Pons (tissue), 1 donor: ENCODE measurements at regions not wholly inside any gene's neighbourhood (a gene's known extent, or its start where the extent isn't known, plus 50 kb on each side); places are given as distances from the start of the nearest gene placed in this dataset.
"Not testable (repeated sequence)": the region's sequence is repeated elsewhere in the genome, so short reads cannot be mapped to it uniquely, and the experiment has no call there.

Experiments used
- DNase-seq: peaks from one replicate; pipeline ENCODE4 v3.0.0-alpha.2; 2016; ENCODE audit warnings: low spot score

DNA sequence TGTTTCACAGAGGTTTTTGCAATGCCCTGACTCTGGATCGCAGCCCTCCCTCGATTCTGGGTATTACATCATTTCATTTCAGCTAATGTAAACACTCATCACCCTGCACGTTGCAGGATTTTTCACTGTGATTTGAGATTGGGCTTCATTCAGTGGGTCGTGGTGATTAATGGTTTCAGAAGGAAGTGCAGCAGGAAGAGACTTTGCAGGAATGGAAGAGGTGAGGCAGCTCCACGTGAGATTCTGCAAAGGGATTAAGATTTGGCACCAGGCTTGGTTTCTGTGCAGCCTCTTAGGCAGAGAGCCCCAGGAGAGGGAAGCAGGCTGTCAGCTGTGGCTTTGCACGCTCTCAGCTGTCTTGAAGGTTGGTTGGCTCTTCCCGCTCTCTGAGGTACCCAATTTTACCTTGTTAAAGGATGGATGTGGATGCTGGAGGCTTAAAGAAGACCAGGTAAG is 95.2 kb downstream of the PLCE1 start:
- DNase-seq, result no peak

DNA sequence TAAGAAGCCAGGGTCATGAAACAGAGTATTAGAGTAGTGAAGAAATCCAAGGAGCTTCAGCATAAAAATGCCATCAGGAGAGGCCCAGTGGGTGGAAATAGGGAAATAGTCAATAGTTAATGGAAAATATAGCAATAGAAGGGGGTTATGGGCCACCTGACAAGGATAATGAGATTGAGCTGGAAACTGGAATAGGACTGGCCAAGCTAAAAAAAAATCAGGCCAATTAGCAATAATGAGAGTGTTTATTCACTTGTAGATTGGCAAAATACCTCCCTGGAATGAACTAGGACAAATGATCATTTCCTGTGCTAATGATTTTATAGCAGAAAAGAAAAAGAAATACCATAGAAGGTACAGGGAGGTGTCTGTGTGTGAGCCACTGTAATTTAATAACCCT is 97.9 kb downstream of the PLCE1 start:
- DNase-seq, result no peak

DNA sequence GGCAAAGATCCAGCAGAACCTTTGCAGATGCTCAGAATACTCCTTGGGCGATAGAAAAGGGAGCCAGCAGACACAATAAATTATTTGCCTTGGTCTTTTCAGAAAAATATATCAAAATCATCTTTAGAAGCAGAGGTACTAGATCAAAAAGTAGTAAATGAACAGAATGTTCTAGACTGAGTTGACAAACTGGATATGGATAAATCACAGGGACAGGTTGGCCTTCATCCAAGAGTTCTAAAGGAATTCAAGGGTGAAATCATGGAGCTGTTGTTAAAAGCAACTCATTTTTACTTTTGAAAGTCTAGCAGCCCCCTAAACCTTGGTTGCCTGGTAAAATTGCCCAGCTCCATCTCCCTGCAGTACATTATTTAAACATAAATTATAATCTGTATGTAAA is 99.1 kb downstream of the PLCE1 start:
- DNase-seq, result no peak

DNA sequence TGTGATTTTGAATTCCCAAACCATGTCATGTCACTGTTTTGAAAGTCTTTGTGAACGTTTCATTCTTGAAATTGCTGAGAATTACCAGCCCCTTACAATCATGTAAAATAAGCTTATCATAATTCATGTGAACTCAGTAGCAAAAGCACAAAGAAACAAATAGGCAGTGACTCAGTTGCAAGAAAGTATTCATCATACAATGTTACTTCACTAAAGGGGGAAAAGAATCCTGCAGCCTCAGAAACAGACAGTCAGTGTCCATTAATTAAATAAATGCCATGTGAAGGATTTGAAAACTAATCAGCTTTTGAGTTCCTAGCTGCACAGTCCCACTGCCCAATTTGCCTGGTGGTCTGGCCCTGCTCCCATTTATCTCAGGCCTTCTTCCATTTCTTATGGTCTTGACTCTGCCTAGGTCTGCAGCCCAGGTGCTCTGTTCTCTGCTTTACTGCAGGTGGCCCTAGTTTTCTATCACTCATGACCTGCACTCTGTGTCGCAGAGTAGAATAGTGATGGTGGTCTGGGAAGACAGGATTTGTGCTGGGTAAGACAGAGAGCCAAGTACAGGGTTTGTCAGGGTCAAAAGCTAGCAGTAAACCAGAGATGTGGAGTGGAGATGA is 99.7 kb downstream of the PLCE1 start:
- no peak for DNase-seq

DNA sequence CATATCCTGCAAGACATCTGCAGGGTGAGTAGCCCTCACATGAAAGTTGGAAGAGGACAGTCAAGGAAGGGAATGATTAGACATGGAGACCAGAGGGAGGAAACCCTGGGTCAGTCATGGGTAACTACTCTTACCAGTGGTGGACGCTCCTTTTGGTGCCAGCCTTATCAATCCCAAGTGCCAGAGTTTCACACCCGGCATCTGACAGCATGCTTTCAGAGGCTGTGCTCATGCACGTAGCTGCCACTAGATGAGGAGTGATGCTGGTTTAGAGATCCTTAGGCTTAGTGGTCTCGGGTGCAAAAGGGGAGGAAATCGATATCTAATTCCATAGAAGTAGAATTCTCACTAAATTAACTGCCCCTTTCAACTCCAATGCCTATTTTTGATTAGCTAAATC is 100.8 kb downstream of the PLCE1 start:
- DNase-seq, result no peak

DNA sequence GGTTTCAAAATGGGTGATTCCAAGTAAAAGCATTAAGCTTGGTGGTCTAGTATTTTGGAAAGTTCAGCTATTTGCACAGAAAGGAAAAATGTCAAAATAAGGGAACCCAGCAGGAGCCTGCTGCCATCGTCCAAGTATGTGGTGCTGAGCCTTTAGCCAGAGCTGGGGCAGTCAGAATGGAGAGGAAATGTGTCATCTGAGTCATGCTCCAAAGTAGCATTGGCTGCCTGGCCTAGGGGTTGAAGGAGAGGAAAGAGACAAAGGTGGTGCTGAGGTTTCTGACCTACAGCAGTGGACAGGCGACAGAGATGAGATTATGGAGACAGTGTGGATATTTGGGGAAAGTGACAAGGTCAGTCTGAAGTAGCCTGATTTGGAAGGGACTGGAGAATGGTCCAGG is 103.9 kb downstream of the PLCE1 start:
- DNase-seq, result no peak

DNA sequence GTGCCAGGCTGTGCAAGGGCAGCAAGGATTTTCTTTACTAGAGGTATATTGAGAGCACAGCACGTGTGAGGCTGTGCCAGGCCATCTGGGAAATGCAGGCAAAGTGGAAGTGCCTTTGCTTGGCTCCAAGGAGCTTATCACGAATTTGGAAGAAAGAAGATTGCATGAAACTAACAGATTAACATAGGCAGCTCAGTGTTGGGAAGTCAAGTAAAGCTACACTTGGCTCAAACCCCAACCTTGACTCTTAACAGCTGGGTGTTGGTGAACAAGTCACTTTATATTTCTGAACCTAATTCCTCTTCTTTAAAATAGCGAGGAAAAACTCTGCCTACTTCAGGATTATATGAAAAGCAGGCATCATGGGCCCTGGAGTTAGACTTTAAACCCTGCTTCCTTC is 105.2 kb downstream of the PLCE1 start:
- no peak for DNase-seq

DNA sequence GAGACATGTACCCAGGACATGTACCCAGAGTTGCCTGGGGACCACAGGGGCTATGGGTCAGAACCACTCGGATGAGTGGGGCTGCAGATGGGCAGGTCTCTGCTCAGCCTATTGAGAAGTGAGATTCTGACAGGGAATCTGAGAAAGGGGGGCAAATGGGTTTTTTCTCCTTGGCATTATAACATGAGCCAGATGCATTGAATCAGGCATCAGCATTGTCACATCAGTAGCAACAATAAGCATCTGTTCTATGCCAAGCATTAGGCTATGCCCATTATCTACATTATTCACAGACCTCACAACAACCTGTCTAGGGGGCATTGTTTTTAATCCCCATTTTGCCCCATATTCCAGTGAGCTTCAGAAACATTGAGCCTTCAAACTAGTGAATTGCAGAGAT is 108.2 kb downstream of the PLCE1 start:
- no peak for DNase-seq

DNA sequence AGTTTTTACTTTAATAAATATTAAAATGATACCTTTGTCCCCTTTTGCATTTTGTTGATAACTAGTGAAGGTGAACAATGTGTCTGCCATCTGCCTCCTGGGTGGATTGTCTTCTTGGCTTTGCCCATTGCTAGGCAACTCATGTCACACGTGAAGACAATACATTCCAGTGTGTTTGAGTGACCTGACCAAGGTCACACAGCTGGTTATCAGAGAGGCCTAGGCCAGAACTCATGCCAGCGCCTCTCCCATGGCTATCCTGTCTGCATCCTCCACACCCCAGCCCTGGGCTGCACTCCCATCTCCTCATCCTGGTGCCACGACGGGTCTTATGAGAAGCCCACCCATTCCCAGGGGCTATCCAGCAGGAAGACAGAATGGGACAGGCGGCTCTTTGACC is 108.7 kb downstream of the PLCE1 start:
- DNase-seq, result no peak

DNA sequence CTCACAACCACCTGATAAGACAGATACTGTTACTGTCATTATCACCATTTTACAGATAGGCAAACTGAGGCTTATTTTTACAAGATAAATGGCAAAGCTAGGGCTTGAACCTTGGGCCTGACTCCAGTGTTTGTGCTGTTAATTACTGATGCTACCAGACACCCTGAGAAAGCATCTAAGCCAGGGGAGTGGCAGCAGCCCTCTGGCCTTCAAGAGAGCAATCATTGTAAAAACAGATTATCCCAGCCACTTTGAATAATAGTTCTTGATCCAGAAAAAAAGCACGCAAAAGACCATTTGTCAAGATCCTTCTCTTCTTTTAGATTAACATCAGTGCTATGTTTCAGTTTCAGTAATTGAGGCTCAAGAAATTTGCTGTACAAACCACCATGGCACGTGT is 109.5 kb downstream of the PLCE1 start:
- DNase-seq, result no peak

DNA sequence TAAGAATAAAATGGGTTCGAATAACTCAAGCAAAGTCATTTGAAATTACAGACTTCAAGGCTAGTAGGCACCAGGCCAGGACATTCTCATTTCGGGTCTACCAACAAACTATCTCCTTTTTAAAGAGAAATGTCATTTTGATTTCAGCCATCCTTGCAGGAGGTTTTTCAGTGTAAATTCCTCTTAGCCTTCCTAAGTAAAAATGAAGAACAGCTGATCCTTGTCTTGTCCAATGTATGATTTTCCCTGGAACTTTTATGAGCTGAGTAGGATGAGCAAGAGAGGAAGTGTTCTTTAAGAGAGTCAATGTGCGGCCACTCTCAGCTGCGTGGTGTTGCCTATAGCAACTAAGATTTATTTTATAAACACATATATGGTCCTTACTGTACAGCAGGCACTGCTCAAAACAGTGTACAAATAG is 110.1 kb downstream of the PLCE1 start:
- DNase-seq, result no peak

DNA sequence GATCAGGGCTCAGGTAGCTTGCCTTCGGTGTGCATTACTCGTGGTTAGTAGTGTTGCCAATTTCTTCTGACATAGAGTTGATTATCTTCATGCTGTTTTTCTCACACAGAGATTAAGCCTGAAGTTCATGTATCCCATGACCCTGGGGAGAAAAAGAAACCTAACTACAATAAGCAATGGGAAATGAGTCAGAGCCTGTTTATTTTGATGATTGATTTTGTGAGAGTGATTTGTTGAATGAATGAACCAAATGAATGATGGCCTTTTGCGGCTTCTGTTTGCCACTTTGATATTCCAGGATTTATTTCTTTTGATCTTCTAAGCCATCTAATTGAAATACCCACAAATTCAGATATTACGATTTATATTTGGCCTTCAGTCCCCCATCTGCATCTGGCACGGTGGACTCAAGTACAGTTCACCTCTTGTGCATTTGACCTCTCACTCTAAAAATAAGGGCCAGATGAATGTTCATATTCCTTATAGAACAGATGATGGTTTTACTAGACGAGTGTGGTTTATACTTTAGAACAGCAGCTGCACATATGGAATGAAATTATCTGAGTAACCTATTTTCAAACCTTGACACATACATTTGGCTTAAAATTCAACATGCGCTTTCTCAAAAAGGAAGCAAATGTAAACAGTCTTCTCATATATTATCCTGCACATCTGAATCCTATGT is 110.7 kb downstream of the PLCE1 start:
- no peak for DNase-seq

DNA sequence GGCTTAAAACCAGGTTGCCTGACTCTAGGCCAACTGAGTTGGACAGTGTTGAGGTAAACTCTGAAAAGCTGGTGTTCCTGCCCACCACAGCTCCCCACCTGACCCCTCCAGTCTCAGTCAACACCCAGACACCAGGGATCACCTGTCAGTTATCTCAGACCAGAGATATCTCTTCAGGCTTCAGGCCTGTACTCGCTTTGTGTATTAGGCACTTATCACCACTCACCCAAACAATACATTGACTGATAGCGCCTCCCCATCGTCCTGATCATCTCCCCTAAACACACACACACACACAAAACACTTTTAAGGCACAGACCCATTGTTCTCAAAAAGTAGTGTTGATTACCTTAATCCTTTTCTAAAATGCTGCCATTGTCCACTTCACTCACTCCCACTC is 111.5 kb downstream of the PLCE1 start:
- no peak for DNase-seq

DNA sequence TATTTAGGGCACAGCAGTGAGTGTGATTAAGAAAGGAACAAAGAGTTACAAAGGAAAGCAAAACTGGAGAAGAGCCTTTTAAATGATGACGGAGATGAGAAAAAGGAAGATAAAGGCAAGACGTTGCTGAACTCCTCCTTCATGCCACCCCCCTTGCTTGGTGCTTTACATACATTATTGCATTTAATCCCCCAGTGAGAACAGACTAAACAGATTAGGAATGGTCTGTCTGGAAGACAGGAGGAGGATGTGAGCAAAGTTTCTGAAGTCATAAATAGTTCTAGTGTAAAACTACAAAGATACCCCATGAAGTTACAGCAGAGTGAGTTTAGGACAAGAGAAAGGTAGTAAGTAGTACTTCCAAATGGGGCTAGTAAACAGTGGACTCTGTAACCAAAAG is 113.5 kb downstream of the PLCE1 start:
- no peak for DNase-seq

DNA sequence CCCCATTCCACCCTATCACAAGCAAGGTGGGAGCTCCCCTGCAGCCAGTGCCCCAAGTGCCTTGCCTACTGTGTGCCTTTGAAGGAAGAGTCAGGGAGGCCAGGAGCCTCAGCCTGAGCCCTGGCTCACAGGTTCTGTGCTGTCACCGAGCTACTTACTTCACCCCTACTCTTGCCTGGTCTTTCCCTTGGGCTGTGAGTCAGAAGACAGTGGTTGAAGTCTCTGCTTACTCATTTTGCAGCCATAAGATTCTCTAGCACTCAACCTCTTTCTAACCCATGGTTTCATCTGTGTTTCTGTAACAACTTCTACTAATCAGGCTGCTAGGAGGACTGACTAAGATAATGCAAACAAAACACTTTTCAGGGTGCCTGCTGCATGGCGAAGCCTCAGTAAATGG is 114.5 kb downstream of the PLCE1 start:
- DNase-seq, result no peak

DNA sequence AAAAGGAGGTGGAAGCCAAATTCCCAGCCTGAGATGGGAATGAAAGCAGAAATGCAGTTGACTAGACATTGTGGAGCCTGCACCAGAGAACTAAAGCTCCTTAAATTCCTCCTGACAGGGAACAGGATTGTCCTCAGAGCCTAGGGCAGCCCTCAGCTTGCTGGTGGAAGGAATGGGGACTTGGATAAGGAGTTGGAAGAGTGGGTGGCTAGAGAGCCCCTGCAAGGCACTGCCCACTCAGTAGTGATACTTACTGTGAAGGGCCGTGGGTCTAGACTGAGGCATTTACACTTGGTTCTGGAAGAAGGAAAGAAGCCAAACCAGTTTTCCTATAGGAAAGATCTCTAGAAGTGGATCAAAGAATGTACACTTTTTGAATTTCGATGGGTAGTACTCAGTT is 117.6 kb downstream of the PLCE1 start:
- DNase-seq, result no peak

DNA sequence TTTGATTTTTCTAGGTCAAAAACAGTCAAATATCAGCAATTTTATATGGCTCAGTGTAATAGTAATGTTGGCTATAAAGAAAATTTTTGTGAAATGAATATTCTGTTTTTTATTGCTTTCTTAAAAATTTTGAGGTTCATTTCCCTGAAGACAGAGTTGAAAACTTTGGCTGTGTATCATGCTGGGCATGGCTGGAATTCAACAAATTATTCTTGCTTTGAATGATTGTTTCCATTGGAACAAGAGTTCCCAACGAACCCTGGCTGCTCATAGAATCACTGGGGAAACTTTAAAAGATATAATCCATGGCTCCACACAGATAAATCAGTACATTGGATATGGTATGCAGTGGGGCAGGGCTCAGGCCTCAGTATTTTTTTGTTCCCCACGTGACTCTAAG is 118.6 kb downstream of the PLCE1 start:
- DNase-seq, result no peak

DNA sequence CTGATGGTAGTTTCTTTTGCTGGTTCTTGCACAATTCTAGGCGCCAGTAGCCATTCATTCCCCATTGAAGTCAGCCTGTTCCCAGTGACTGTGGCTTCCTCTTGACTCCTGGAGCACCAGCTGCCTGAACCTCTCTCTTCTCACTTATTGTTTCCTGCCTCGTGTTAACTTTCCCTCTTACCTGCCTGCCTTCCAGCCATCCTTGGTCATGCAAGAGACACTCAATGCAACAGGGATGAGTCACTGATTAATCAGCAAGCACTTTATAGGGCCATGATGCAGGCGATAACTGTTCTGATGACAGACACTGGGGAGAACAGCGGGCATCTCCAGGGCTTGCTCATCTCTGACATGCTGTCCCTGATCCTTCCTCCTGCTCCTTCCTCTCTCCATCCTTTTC is 122.0 kb downstream of the PLCE1 start:
- no peak for DNase-seq

DNA sequence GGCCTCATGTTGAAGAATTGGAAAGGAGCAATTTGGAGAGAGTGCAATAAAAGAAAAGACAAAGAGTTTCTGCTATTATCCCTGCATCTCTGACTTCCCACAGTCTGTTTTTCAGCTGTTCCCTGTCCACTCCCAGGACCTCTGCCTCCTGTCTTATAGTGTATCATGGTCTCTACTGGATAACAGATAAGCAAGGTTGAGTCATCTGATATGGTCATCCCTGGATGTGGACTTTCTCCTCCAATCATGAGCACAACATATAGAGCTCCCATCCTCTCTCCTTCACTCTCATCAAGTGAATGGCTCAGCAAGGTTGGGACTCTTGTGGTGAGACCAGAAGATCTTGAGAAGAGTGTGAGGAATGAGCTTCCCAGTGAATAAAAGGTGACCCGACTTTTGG is 123.1 kb downstream of the PLCE1 start:
- no peak for DNase-seq

DNA sequence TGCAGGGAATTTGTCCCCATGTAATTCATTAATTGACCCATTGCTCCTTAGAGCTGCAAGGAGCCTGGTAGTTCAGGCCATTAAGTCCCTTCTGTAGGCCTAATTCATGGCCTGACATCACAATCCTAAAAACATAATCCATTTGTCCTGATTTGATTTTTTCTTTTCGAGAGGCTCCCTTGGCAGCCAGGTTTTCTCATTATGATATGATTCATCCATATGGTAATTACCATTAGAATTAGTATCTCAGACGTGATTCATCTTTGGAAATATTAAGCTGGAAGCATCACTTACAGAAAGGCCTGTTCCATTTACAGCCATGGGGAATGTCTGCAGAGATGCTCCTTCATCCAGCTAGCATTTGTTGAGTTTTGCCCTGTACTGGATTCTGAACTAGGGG is 128.5 kb downstream of the PLCE1 start:
- DNase-seq, result no peak

DNA sequence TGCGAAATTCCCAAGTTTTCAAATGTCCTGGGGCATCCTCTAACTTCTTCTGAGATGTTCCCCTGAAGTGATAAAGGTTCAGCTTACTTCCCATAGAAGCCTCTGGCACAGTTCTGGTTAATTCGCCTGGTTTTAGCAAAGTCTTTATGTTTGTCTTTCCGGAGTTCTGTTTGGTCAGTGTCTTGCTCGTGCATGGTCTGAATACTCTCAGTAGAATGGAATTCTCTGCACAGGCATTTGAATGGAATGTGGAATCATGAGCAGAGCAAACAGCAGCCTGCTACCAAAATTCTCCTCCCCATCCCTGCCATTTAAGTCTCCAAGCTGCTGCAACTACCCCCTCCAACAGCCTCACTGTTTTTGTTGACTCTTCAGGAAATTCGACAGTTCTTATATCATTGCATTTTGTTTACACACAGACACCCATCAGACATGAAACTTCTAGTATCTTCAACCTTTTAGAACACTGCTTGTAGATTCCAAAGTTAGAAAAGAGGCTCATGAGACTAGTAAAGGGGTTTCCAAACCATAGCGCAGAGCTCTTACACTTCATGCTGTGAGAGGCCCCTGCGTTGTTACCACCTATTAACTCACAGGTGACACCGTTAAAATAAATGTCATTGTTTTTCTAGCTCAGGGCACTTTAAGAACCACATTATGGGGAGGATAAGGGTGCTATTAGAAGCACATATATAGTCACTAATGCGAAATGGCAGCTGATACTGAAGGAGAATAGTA is 129.7 kb downstream of the PLCE1 start:
- DNase-seq, result no peak

DNA sequence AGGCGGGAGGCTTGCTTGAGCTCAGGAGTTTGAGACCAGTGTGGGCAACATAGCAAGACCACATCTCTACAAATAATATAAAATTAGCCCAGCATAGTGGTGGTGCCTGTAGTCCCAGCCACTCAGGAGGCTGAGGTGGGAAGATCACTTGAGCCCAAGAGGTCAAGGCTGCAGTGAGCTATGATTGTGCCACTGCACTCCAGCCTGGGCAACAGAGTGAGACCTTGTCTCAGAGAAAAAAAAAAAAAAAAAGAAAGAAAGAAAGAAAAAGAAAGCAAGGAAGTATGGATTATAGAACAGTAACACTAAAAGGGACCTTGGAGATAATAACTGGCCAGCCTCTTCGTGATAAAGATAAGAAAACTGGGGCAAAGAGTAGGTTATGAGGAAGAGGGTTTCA is 130.4 kb downstream of the PLCE1 start:
- not testable (repeated sequence) for DNase-seq

DNA sequence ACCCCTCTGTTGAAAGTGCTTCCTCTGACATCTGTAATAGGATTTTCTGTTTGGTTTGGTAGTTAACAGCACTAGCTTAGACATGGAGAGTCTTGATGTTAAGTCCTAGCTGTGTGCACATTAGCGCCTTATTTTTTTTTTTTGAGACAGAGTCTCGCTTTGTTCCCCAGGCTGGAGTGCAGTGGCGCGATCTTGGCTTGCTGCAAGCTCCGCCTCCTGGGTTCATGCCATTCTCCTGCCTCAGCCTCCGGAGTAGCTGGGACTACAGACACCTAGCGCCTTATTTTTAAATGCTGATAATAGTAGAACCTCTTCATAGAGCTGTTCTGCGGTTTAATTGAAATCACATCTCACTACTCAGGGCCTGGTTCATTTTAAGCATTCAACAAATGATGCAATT is 131.5 kb downstream of the PLCE1 start:
- DNase-seq, result peak; percentile 37

DNA sequence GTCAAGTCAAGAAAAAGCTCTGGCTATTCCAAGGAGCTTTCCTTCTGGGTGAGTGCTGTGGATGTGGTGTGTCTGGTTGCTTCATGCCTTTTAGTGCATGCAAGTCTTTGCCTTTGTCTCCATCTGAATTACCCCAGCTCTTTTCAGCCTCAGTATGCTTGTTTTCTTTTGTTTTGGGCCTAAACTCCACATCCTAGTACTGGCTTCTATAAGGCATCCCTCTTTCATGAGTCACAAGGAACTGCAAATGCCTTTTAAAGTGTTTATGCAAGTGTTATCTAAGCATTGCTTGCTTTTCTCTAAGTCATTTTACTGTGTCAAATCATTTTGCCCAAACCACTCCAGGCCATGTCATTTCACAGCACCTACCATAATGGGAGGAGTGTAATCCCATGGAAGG is 132.1 kb downstream of the PLCE1 start:
- DNase-seq, result no peak
